Choroid plexus epithelial cell (primary cell): ENCODE measurements at regions not wholly inside any gene's neighbourhood (a gene's known extent, or its start where the extent isn't known, plus 50 kb on each side); places are given as distances from the start of the nearest gene placed in this dataset.

Source experiments
- DNase-seq: peaks from one replicate; pipeline ENCODE4 v3.0.0-alpha.2; 2010; ENCODE audit warnings: low read depth
- H3K4me3 ChIP-seq: 2 replicates; pipeline ENCODE4 v1.5.1; 2011; ENCODE audit warnings: low read depth, mild to moderate bottlenecking, control low read depth, low read length, moderate library complexity
- TF ChIP-seq, protein P1 (sequence below): conservative IDR thresholded peaks from 2 replicates; pipeline ENCODE4 v1.5.1; 2011; ENCODE audit warnings: low read depth, mild to moderate bottlenecking, control low read depth, inconsistent platforms, low read length, moderate library complexity

DNA sequence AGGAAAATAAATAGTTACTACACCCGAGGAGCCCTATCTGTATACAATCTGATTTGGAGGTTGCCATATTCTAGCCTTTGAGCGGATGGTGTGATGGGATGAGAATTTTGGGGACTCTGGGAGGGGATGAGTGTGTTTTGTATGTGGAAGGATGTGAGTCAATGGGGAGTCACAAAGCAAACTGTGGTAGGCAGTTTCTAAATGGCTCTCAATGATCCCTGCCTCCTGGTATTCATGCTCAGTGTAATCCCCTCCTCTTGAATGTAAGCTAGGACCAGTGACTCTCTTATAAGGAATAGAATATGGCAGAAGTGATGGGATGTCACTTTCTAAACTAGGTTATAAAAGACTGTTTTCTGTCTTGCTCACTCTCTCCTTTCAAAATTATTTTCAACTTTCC is 205.7 kb upstream of the RIOK2 start:
- TF ChIP-seq, protein P1, sequence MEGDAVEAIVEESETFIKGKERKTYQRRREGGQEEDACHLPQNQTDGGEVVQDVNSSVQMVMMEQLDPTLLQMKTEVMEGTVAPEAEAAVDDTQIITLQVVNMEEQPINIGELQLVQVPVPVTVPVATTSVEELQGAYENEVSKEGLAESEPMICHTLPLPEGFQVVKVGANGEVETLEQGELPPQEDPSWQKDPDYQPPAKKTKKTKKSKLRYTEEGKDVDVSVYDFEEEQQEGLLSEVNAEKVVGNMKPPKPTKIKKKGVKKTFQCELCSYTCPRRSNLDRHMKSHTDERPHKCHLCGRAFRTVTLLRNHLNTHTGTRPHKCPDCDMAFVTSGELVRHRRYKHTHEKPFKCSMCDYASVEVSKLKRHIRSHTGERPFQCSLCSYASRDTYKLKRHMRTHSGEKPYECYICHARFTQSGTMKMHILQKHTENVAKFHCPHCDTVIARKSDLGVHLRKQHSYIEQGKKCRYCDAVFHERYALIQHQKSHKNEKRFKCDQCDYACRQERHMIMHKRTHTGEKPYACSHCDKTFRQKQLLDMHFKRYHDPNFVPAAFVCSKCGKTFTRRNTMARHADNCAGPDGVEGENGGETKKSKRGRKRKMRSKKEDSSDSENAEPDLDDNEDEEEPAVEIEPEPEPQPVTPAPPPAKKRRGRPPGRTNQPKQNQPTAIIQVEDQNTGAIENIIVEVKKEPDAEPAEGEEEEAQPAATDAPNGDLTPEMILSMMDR, result no peak
- no peak for DNase-seq
- no peak overlapping the region for H3K4me3 ChIP-seq

DNA sequence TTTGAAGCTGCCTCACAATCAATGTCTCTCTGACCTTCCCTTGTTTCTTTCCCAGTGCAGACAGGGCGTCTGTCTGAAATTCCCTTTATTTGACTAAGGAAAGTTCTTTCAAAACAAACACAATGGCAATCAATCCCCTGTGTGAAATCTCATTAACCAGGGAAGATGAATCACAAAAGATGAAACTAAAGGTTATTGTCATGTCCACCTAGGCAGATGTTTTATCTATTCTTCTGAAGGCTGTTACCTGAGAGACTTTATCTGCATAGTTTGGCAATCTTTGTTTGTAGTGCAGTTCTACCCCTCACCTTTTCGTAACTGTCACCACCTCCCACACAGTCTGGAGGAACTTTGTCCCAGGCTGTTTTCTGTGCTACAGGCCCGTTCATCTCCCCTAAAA is 217.5 kb upstream of the RIOK2 start:
- H3K4me3 ChIP-seq, result no peak overlapping the region
- no peak for DNase-seq
- TF ChIP-seq, protein P1, result no peak

DNA sequence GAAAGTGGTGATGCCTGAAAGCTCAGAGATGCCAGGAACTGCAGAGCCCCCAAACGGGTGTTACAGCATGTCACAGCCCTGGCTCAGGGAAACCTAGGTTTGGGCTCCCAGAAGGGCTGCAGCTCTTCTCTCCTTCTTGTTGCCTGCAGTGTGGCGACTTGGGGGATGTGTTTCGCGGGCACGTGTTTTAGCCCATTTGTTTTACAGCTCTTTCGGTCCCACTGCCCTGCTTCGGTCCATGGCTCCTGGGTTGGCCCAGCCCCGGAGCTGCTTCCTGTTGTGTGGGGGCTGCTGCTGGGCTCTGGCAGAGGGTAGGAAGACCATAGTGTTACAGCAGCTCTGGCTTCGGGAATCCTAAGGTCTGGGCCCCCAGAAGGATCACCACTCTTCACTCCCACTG is 222.9 kb upstream of the RIOK2 start:
- TF ChIP-seq, protein P1, result no peak
- DNase-seq, result no peak
- no peak overlapping the region for H3K4me3 ChIP-seq

DNA sequence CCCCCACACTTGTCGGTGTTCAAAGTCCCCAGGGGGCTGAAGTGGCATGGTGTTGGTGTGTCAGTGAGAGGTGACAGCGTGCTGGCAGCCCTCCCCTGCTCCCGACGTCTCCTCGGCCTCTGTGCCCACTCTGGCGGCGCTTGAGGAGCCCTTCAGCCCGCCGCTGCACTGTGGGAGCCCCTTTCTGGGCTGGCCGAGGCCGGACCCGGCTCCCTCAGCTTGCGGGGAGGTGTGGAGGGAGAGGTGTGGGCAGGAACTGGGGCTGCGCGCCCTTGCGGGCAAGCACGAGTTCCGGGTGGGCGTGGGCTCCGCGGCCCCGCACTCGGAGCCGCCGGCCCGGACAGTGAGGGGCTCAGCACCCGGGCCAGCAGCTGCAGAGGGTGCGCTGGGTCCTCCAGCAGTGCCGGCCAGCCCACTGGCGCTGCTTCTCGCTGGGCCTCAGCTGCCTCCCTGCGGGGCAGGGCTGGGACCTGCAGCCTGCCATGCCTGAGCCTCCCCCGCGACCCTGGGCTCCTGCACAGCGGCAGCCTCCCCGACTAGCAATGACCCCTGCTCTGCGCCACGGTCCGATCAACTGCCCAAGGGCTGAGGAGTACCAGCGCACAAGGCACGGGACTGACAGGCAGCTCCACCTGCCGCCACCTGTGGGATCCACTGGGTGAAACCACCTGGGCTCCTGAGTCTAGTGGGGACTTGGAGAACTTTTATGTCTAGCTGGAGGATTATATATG is 224.1 kb upstream of the RIOK2 start:
- TF ChIP-seq, protein P1, result no peak
- H3K4me3 ChIP-seq, result no peak overlapping the region
- DNase-seq, result no peak

DNA sequence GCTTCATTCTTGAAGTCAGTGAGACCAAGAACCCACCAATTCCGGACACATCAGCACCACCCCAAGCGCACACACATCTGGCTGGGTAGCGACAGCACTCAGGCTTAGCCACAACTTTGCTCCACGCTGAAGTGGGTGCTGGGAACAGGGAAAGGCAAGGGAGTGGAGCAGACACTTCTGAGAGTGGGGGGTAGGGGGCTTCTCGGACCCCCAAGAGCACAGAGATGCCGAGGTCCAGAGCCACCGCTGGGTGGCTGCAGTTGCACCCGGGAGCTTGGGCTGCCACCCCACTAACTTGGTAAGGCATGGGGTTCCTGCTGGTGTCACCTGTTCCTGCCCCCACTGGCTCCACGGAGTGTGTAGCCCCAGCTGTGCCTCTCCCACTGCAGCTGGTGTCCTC is 225.3 kb upstream of the RIOK2 start:
- DNase-seq, result no peak
- TF ChIP-seq, protein P1, result no peak
- H3K4me3 ChIP-seq, result no peak overlapping the region

DNA sequence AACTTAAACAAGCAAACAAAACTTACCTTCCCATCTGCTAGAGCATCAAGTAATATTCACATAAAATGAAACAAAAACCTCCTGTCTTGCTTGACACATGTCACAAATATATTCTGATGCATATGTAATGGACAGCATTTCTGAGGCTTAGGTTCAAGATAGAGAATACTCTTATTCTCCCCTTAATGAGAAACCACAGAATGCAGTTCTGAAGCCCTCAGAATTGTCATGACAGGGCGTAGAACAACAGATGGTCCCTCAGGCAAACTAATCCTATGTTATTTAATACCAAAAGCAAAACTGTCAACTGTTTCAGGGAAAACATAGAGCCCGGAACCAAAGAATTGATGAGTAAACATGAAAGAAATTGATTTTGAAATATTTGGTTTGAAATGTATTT is 229.9 kb upstream of the RIOK2 start:
- TF ChIP-seq, protein P1, result no peak
- DNase-seq, result no peak
- no peak overlapping the region for H3K4me3 ChIP-seq

DNA sequence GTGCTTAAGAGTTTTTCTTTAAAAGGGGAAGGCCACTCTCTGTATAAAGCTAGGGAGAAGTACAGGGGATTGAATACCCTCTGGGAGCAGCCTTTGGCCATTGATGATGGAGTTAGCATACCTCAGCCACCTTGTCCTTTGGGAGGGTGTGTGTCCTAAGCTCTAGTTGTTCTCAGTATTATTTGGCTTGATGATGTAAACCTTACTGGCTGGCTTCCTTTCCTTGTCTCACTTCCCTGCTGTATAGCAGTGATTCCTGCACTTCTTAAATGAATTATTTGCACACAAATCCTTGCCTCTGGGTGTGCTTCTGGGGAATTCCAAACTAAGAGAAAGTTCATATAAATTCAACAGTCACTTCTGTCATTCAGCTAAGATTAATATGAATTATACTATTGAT is 234.9 kb upstream of the RIOK2 start:
- DNase-seq, result no peak
- no peak overlapping the region for H3K4me3 ChIP-seq

More for the DNA sequence above, 234.9 kb upstream of the RIOK2 start:
- TF ChIP-seq, protein P1, result no peak
